H1 (cell line): ENCODE measurements at regions not wholly inside any gene's neighbourhood (a gene's known extent, or its start where the extent isn't known, plus 50 kb on each side); places are given as distances from the start of the nearest gene placed in this dataset.

Experiments used
- CTCF ChIA-PET: fragments of 300-600 bp; sonication (Branson Sonifier 250); formaldehyde crosslinking; loops from one replicate; lab custom pipeline; 2021; ENCODE audit not compliant: partially characterized antibody; lab: Charles Lee
- POLR2A ChIA-PET: fragments of 300-600 bp; sonication (Branson Sonifier 250); formaldehyde crosslinking; loops from one replicate; lab custom pipeline; 2021; ENCODE audit warnings: inconsistent platforms; ENCODE audit not compliant: partially characterized antibody; lab: Charles Lee
- DNase-seq, 2 experiments: peaks; one replicate each; pipeline versions ENCODE4 v3.0.0 to v3.0.0-alpha.2; 2010 to 2022; ENCODE audit warnings: low spot score in 2 of 2, low read depth in 1 of 2, mixed read lengths in 1 of 2
- FAIRE-seq: peaks from 2 replicates; lab custom pipeline; 2011; peaks lifted over from hg19 to GRCh38; lab: Jason Lieb, UNC
- H2AFZ ChIP-seq: 2 replicates; pipeline ENCODE4 v1.8.1; 2012; ENCODE audit warnings: low read length, inconsistent platforms
- H2AK5ac ChIP-seq: 2 replicates; pipeline ENCODE4 v1.6.1; 2013; ENCODE audit warnings: low read depth, low read length
- H2BK120ac ChIP-seq: replicated peaks from 2 replicates; pipeline ENCODE3; 2013; ENCODE audit warnings: low read depth, low read length, inconsistent platforms
- H2BK12ac ChIP-seq: 2 replicates; pipeline ENCODE4 v1.6.1; 2013; ENCODE audit warnings: low read depth, low read length
- H2BK15ac ChIP-seq: 2 replicates; pipeline ENCODE4 v1.6.1; 2013; ENCODE audit warnings: low read length
- H2BK20ac ChIP-seq: 2 replicates; pipeline ENCODE4 v1.6.1; 2013; ENCODE audit warnings: low read length
- H2BK5ac ChIP-seq: 2 replicates; pipeline ENCODE4 v1.6.1; 2013; ENCODE audit warnings: low read depth, low read length
- H3K14ac ChIP-seq: 2 replicates; pipeline ENCODE4 v1.6.1; 2013; ENCODE audit warnings: inconsistent platforms; ENCODE audit not compliant: insufficient read length
- H3K18ac ChIP-seq: 2 replicates; pipeline ENCODE4 v1.6.1; 2013; ENCODE audit warnings: low read length; ENCODE audit errors: extremely low read depth
- H3K23ac ChIP-seq: 2 replicates; pipeline ENCODE4 v1.6.1; 2013; ENCODE audit warnings: inconsistent platforms; ENCODE audit not compliant: insufficient read length
- H3K23me2 ChIP-seq: 2 replicates; pipeline ENCODE4 v1.6.1; 2013; ENCODE audit warnings: low read depth, low read length
- H3K27ac ChIP-seq: 2 replicates; pipeline ENCODE4 v1.6.1; 2011; ENCODE audit warnings: low read depth, low read length, inconsistent platforms
- H3K27me3 ChIP-seq, 4 experiments: replicated peaks in 1 of 4; 1 replicate in 1 of 4; 2 replicates in 3 of 4; pipeline versions ENCODE4 v1.6.1 to v1.8.1; 2011 to 2013; ENCODE audit warnings: low read length in 3 of 4, mild to moderate bottlenecking in 3 of 4, inconsistent platforms in 2 of 4, mixed read lengths in 2 of 4, moderate library complexity in 1 of 4; ENCODE audit not compliant: control insufficient read depth in 3 of 4, insufficient read depth in 3 of 4; ENCODE audit errors: extremely low read depth in 1 of 4
- H3K36me3 ChIP-seq, 4 experiments: 2 replicates each; pipeline versions ENCODE4 v1.6.1 to v1.8.1; 2011 to 2013; ENCODE audit warnings: mild to moderate bottlenecking in 4 of 4, low read length in 3 of 4, moderate library complexity in 2 of 4, control low read depth in 1 of 4, inconsistent platforms in 1 of 4; ENCODE audit not compliant: insufficient read depth in 4 of 4, control insufficient read depth in 2 of 4
- H3K4ac ChIP-seq: replicated peaks from 2 replicates; pipeline ENCODE3; 2013; ENCODE audit warnings: low read length, low read depth, mixed read lengths, inconsistent platforms; ENCODE audit not compliant: insufficient read length
- H3K4me1 ChIP-seq, 4 experiments: replicated peaks in 1 of 4; 1 replicate in 1 of 4; 2 replicates in 3 of 4; pipeline versions ENCODE4 v1.6.1 to v1.8.1; 2011 to 2013; ENCODE audit warnings: low read length in 3 of 4, inconsistent platforms in 2 of 4, mixed read lengths in 1 of 4; ENCODE audit not compliant: insufficient read depth in 4 of 4, control insufficient read depth in 3 of 4
- H3K4me2 ChIP-seq, 2 experiments: 2 replicates each; pipeline versions ENCODE4 v1.6.1 to v1.8.1; 2011 to 2013; ENCODE audit warnings: low read depth in 2 of 2, low read length in 2 of 2, control low read depth in 1 of 2, inconsistent platforms in 1 of 2, mild to moderate bottlenecking in 1 of 2; ENCODE audit not compliant: insufficient read depth in 1 of 2
- H3K4me3 ChIP-seq, 4 experiments: fragments of 200-600, 300-600 bp in 1 of 4; sonication (generic), shearing (Covaris generic), sonication (Bioruptor Twin) in 1 of 4; 2 replicates each; pipeline versions ENCODE4 v1.5.1 to v1.8.1; 2011 to 2016; ENCODE audit warnings: low read length in 4 of 4, low read depth in 3 of 4, control low read depth in 2 of 4, inconsistent platforms in 2 of 4, mild to moderate bottlenecking in 2 of 4, mixed read lengths in 1 of 4, moderate library complexity in 1 of 4; ENCODE audit not compliant: insufficient read depth in 2 of 4; ENCODE audit errors: extremely low read depth in 1 of 4
- H3K56ac ChIP-seq: replicated peaks from 2 replicates; pipeline ENCODE3; 2013; ENCODE audit warnings: low read depth, mild to moderate bottlenecking, mixed read lengths, low read length, inconsistent platforms; ENCODE audit not compliant: insufficient read length
- H3K79me1 ChIP-seq: 2 replicates; pipeline ENCODE4 v1.6.1; 2013; ENCODE audit warnings: low read depth, low read length, control low read depth
- H3K79me2 ChIP-seq, 2 experiments: 2 replicates each; pipeline versions ENCODE4 v1.6.1 to v1.8.1; 2012 to 2013; ENCODE audit warnings: low read length in 2 of 2, mild to moderate bottlenecking in 2 of 2, inconsistent platforms in 1 of 2; ENCODE audit not compliant: insufficient read depth in 2 of 2, control insufficient read depth in 1 of 2
- H3K9ac ChIP-seq, 4 experiments: replicated peaks in 1 of 4; 1 replicate in 1 of 4; 2 replicates in 3 of 4; pipeline versions ENCODE4 v1.6.1 to v1.8.1; 2011 to 2013; ENCODE audit warnings: low read depth in 3 of 4, low read length in 3 of 4, control low read depth in 2 of 4, mild to moderate bottlenecking in 2 of 4, moderate library complexity in 2 of 4, inconsistent platforms in 1 of 4; ENCODE audit errors: extremely low read depth in 1 of 4
- H3K9me3 ChIP-seq, 2 experiments: 2 replicates each; pipeline versions ENCODE4 v1.6.1 to v1.8.1; 2012 to 2013; ENCODE audit warnings: mild to moderate bottlenecking in 2 of 2, moderate library complexity in 2 of 2, control low read depth in 1 of 2, inconsistent platforms in 1 of 2, low read depth in 1 of 2, low read length in 1 of 2, mixed read lengths in 1 of 2; ENCODE audit not compliant: insufficient read depth in 2 of 2
- H4K20me1 ChIP-seq, 2 experiments: replicated peaks in 1 of 2; 2 replicates each; pipeline versions ENCODE3 to v1.8.1; 2011 to 2013; ENCODE audit warnings: inconsistent platforms in 2 of 2, low read length in 2 of 2, mild to moderate bottlenecking in 1 of 2; ENCODE audit not compliant: insufficient read depth in 2 of 2, control insufficient read depth in 1 of 2
- H4K5ac ChIP-seq: 2 replicates; pipeline ENCODE4 v1.6.1; 2013; ENCODE audit warnings: low read length, low read depth, mixed read lengths, inconsistent platforms; ENCODE audit not compliant: insufficient read length
- H4K8ac ChIP-seq: 2 replicates; pipeline ENCODE4 v1.8.0; 2013; ENCODE audit warnings: mild to moderate bottlenecking, moderate library complexity, low read length, inconsistent platforms; ENCODE audit not compliant: insufficient read depth; ENCODE audit errors: extremely low read depth
- H4K91ac ChIP-seq: replicated peaks from 2 replicates; pipeline ENCODE3; 2013; ENCODE audit warnings: low read length, mixed read lengths, inconsistent platforms; ENCODE audit not compliant: insufficient read length
- E2F6 ChIP-seq: IDR thresholded peaks from 2 replicates; pipeline ENCODE4 v1.6.1; 2012; ENCODE audit warnings: inconsistent platforms
- HDAC2 ChIP-seq, 2 experiments: fragments of 300-600 bp in 1 of 2; sonication (generic) in 1 of 2; IDR thresholded peaks; 2 replicates each; pipeline ENCODE4 v1.6.1; 2011 to 2012; ENCODE audit warnings: low read depth in 2 of 2, low read length in 2 of 2, mild to moderate bottlenecking in 2 of 2, moderate library complexity in 2 of 2, borderline replicate concordance in 1 of 2, inconsistent platforms in 1 of 2
- RFX5 ChIP-seq: IDR thresholded peaks from 2 replicates; pipeline ENCODE4 v1.6.1; 2011; ENCODE audit warnings: low read depth, low read length, improper control_type of control experiment, borderline replicate concordance
- WGBS, 2 experiments: shearing (Covaris generic) in 1 of 2; methylation state at CpG; one replicate each; pipeline versions ENCODE4 v1.1.6 to v1.1.7; 2013 to 2015; ENCODE audit warnings: low lambda C conversion rate in 2 of 2, mixed read lengths in 2 of 2, inconsistent platforms in 1 of 2, low coverage in 1 of 2, missing lambda C conversion rate in 1 of 2; ENCODE audit not compliant: insufficient replicate concordance in 2 of 2, insufficient coverage in 1 of 2, insufficient read length in 1 of 2; ENCODE audit errors: extremely low coverage in 1 of 2, missing lambda C conversion rate in 1 of 2; 5-methylcytosine and 5-hydroxymethylcytosine counted together

DNA sequence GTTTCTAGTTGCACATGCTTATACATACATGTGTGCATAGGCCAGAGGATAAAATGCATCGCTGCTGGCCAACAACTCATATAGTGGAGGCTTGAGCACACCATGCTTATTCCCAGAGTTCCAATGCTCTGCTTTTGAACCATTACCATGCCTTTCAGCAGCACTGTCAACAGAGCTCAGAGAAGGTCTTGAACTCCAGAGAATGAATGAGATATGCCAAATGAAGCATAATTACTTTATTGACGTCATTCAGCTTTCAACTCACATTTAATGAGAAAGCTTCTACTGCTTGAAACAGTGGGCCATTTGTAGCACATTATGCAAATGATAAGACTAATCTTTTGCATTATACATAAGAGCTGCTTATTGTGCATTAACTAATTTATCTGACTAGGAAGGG, 765.3 kb upstream of the GRAMD2B start:
- POLR2A ChIA-PET: no interaction called here
- H3K18ac ChIP-seq: no peak overlapping the region
- no peak overlapping the region for H3K9ac ChIP-seq
- CTCF ChIA-PET: interaction anchor here (0.6 kb wide), 1 partner anchor 179 kb away, joined by 3 read pairs; no protein-coding TSS in a partner anchor
- no peaks in the 10 kb centered on the region for H3K36me3 ChIP-seq
- H4K5ac ChIP-seq: no peak overlapping the region
- H3K4me2 ChIP-seq: no peak overlapping the region
- H3K27me3 ChIP-seq: peaks cover 0 to 1% (median 0%) of the 10 kb centered on the region in 4 experiments; a peak in 1 of 7 replicates
- no peak overlapping the region for H2BK120ac ChIP-seq
- no peak overlapping the region; the same call in 1 of the 2 replicates for H2AK5ac ChIP-seq
- no peak overlapping the region for H2BK5ac ChIP-seq
- no peak for DNase-seq
- no peaks in the 10 kb centered on the region for H3K23me2 ChIP-seq
- no peak overlapping the region for H2BK20ac ChIP-seq
- H3K56ac ChIP-seq: no peak overlapping the region
- H3K4me1 ChIP-seq: peaks cover 0 to 8% (median 5%) of the 10 kb centered on the region in 4 experiments; a peak in 2 of 7 replicates
- H3K9me3 ChIP-seq: peaks cover 0 to 5% of the 10 kb centered on the region in 2 experiments; a peak in 1 of 4 replicates
- no peak overlapping the region for H2BK12ac ChIP-seq
- H3K4me3 ChIP-seq: no peak overlapping the region
- H4K91ac ChIP-seq: no peak overlapping the region
- H3K79me2 ChIP-seq: no peaks in the 10 kb centered on the region
- no peaks in the 10 kb centered on the region for H3K79me1 ChIP-seq
- 86% methylated on average over 2 of the region's 2 CpGs; no CpG with 5 or more reads in 1 of the 2 experiments for WGBS, 2 experiments
- no peak for FAIRE-seq
- H3K4ac ChIP-seq: no peak overlapping the region
- H4K20me1 ChIP-seq: no peaks in the 10 kb centered on the region
- H3K27ac ChIP-seq: no peak overlapping the region
- no peak overlapping the region for H4K8ac ChIP-seq
- H3K14ac ChIP-seq: no peak overlapping the region
- H3K23ac ChIP-seq: no peak overlapping the region
- no peak overlapping the region for H2AFZ ChIP-seq
- no peak overlapping the region for H2BK15ac ChIP-seq
- no peak for TF ChIP-seq E2F6
- no peak for TF ChIP-seq HDAC2 (IDR thresholded peaks at IDR 0.05; ENCODE audit: borderline replicate concordance in 1 of 2, low read depth in 2 of 2, low read length in 2 of 2)
- no peak for TF ChIP-seq RFX5
